DND-41 (cell line): ENCODE measurements at regions not wholly inside any gene's neighbourhood (a gene's known extent, or its start where the extent isn't known, plus 50 kb on each side); places are given as distances from the start of the nearest gene placed in this dataset.

Source experiments
- ATAC-seq: fragments of 200-7000 bp; cut with Tn5 transposase; 3 replicates; pipeline ENCODE4 v1.9.1; 2021; ENCODE audit warnings: low read depth; ENCODE audit not compliant: insufficient read depth
- DNase-seq: peaks from one replicate; pipeline ENCODE4 v3.0.0-alpha.2; 2020
- H2AFZ ChIP-seq: 2 replicates; pipeline ENCODE4 v1.6.0; 2012; ENCODE audit warnings: low read depth, low read length
- H3K27ac ChIP-seq: 2 replicates; pipeline ENCODE4 v1.5.1; 2012; ENCODE audit warnings: low read length, inconsistent platforms
- H3K27me3 ChIP-seq: fragments of 200-600 bp; sonication (generic); 2 replicates; pipeline ENCODE4 v1.6.0; 2012; ENCODE audit warnings: low read length, mild to moderate bottlenecking, inconsistent platforms; ENCODE audit not compliant: insufficient read depth, poor library complexity
- H3K36me3 ChIP-seq: 2 replicates; pipeline ENCODE4 v1.5.1; 2012; ENCODE audit warnings: low read length, inconsistent platforms; ENCODE audit not compliant: insufficient read depth
- H3K4me1 ChIP-seq: 2 replicates; pipeline ENCODE4 v1.5.1; 2012; ENCODE audit warnings: mild to moderate bottlenecking, low read length; ENCODE audit not compliant: insufficient read depth
- H3K4me2 ChIP-seq: 2 replicates; pipeline ENCODE4 v1.6.0; 2012; ENCODE audit warnings: mild to moderate bottlenecking, moderate library complexity, low read length, inconsistent platforms; ENCODE audit not compliant: insufficient read depth
- H3K4me3 ChIP-seq, 2 experiments: fragments of 200-600 bp in 1 of 2; shearing (Covaris generic) in 1 of 2; 2 replicates each; pipeline ENCODE4 v1.5.1; 2012 to 2016; ENCODE audit warnings: inconsistent platforms in 2 of 2, low read length in 2 of 2, mild to moderate bottlenecking in 2 of 2, low read depth in 1 of 2, moderate library complexity in 1 of 2
- H3K79me2 ChIP-seq: 2 replicates; pipeline ENCODE4 v1.6.0; 2012; ENCODE audit warnings: low read length, inconsistent platforms; ENCODE audit not compliant: insufficient read depth
- H3K9ac ChIP-seq: 2 replicates; pipeline ENCODE4 v1.6.0; 2012; ENCODE audit warnings: low read depth, mild to moderate bottlenecking, inconsistent platforms, low read length, moderate library complexity
- H3K9me3 ChIP-seq: 2 replicates; pipeline ENCODE4 v1.5.1; 2012; ENCODE audit warnings: low read length, moderate library complexity, mild to moderate bottlenecking, inconsistent platforms; ENCODE audit not compliant: insufficient read depth, severe bottlenecking
- H4K20me1 ChIP-seq: 2 replicates; pipeline ENCODE4 v1.6.0; 2012; ENCODE audit warnings: low read length; ENCODE audit not compliant: insufficient read depth
- CTCF ChIP-seq: IDR thresholded peaks from 2 replicates; pipeline ENCODE4 v1.5.1; 2012; ENCODE audit warnings: borderline replicate concordance, low read length, moderate library complexity, mild to moderate bottlenecking; ENCODE audit not compliant: poor library complexity, severe bottlenecking; ENCODE audit errors: extremely low read depth
- EZH2 ChIP-seq: IDR thresholded peaks from 3 replicates; pipeline ENCODE4 v1.6.1; 2012; ENCODE audit warnings: borderline replicate concordance, low read depth, mild to moderate bottlenecking, moderate library complexity, low read length, inconsistent platforms; ENCODE audit not compliant: severe bottlenecking

GRCh38 chr9:120138955-120139354 is 441.0 kb downstream of the CDK5RAP2 start:
- H3K4me2 ChIP-seq: no peak overlapping the region
- H4K20me1 ChIP-seq: no peaks in the 10 kb centered on the region
- H3K79me2 ChIP-seq: no peaks in the 10 kb centered on the region

GRCh38 chr9:120137186-120137840 is 442.7 kb downstream of the CDK5RAP2 start:
- Histone ChIP-seq H2AFZ (no peak overlapping the region), H3K4me2 (no peak overlapping the region), H3K27me3 (no peaks in the 10 kb centered on the region), H3K9me3 (no peaks in the 10 kb centered on the region), H3K9ac (no peak overlapping the region), H3K4me1 (no peaks in the 10 kb centered on the region), H3K27ac (no peak overlapping the region), H3K36me3 (no peaks in the 10 kb centered on the region), H3K79me2 (no peaks in the 10 kb centered on the region), H3K4me3 (no peak overlapping the region), H4K20me1 (no peaks in the 10 kb centered on the region)
- ATAC-seq: no peak
- no peak for TF ChIP-seq EZH2
- TF ChIP-seq CTCF: no peak
- no peak for DNase-seq

More at GRCh38 chr9:120138955-120139354, 441.0 kb downstream of the CDK5RAP2 start:
- no peaks in the 10 kb centered on the region for H3K36me3 ChIP-seq
- no peak overlapping the region for H3K27ac ChIP-seq
- H2AFZ ChIP-seq: no peak overlapping the region
- no peaks in the 10 kb centered on the region for H3K4me1 ChIP-seq
- ATAC-seq (no peak), DNase-seq (no peak)
- no peak overlapping the region for H3K9ac ChIP-seq
- no peak overlapping the region for H3K4me3 ChIP-seq
- H3K27me3 ChIP-seq: no peaks in the 10 kb centered on the region
- no peaks in the 10 kb centered on the region for H3K9me3 ChIP-seq
- no peak for TF ChIP-seq EZH2
- TF ChIP-seq CTCF: no peak

- Histone ChIP-seq H3K79me2 (no peaks in the 10 kb centered on the region), H3K4me1 (no peaks in the 10 kb centered on the region), H3K4me3 (no peak overlapping the region), H3K9ac (no peak overlapping the region), H3K36me3 (no peaks in the 10 kb centered on the region), H3K9me3 (no peaks in the 10 kb centered on the region), H3K27ac (no peak overlapping the region), H4K20me1 (no peaks in the 10 kb centered on the region), H3K27me3 (no peaks in the 10 kb centered on the region), H3K4me2 (no peak overlapping the region), H2AFZ (no peak overlapping the region)
- no peak for ATAC-seq
- no peak for DNase-seq
- TF ChIP-seq CTCF (no peak), EZH2 (no peak)
These were observed 443.3 kb downstream of the CDK5RAP2 start for GRCh38 chr9:120136696-120137095.

- no peak for DNase-seq
These were observed 462.9 kb downstream of the CDK5RAP2 start for GRCh38 chr9:120117081-120117480.

More at GRCh38 chr9:120117081-120117480, 462.9 kb downstream of the CDK5RAP2 start:
- H3K27me3 ChIP-seq: no peaks in the 10 kb centered on the region
- H3K27ac ChIP-seq: no peak overlapping the region
- no peak for ATAC-seq
- no peak overlapping the region for H2AFZ ChIP-seq
- no peak overlapping the region for H3K4me3 ChIP-seq
- no peak overlapping the region for H3K4me2 ChIP-seq
- H3K36me3 ChIP-seq: no peaks in the 10 kb centered on the region
- H3K9ac ChIP-seq: no peak overlapping the region
- no peak for TF ChIP-seq EZH2
- no peak for TF ChIP-seq CTCF
- H4K20me1 ChIP-seq: no peaks in the 10 kb centered on the region
- no peaks in the 10 kb centered on the region for H3K79me2 ChIP-seq
- H3K4me1 ChIP-seq: no peaks in the 10 kb centered on the region
- no peaks in the 10 kb centered on the region for H3K9me3 ChIP-seq
